IMR-90 (cell line): ENCODE measurements at regions not wholly inside any gene's neighbourhood (a gene's known extent, or its start where the extent isn't known, plus 50 kb on each side); places are given as distances from the start of the nearest gene placed in this dataset.

Experiments used
- ATAC-seq: fragments of 200-7000 bp; cut with Tn5 transposase; 2 replicates; pipeline ENCODE4 v1.9.1; 2020; ENCODE audit warnings: low read depth, mild to moderate bottlenecking, moderate library complexity
- BruUV-seq: library from RNA; stranded (reverse); fragments of 400-500 nt; replicated peaks from 2 replicates; lab custom pipeline; 2021; lab: Mats Ljungman, UMichigan
- CTCF ChIA-PET: fragments of 300-600 bp; formaldehyde crosslinking; extraction: SDS; loops from one replicate; lab custom pipeline; 2021; ENCODE audit warnings: antibody characterized with exemption; lab: Yijun Ruan, JAX
- POLR2A ChIA-PET: fragments of 300-600 bp; sonication (Branson Sonifier 250); formaldehyde crosslinking; loops from one replicate; lab custom pipeline; 2022; ENCODE audit warnings: antibody characterized with exemption; ENCODE audit not compliant: unreplicated experiment; lab: Charles Lee
- DNase-seq: peaks from one replicate; pipeline ENCODE4 v3.0.0; 2013
- H2AFZ ChIP-seq: replicated peaks from 2 replicates; pipeline ENCODE3; 2013; ENCODE audit warnings: low read length, mild to moderate bottlenecking; ENCODE audit not compliant: poor library complexity
- H2AK5ac ChIP-seq: 2 replicates; pipeline ENCODE4 v1.6.1; 2013; ENCODE audit warnings: low read depth, low read length, inconsistent platforms
- H2AK9ac ChIP-seq: replicated peaks from 2 replicates; pipeline ENCODE3; 2013; ENCODE audit warnings: mild to moderate bottlenecking, low read depth, low read length, moderate library complexity; ENCODE audit not compliant: poor library complexity
- H2BK120ac ChIP-seq: 2 replicates; pipeline ENCODE4 v1.6.1; 2013; ENCODE audit warnings: low read depth, low read length, inconsistent platforms
- H2BK15ac ChIP-seq: 3 replicates; pipeline ENCODE4 v1.6.1; 2013; ENCODE audit warnings: low read depth, low read length, inconsistent platforms
- H2BK20ac ChIP-seq: 2 replicates; pipeline ENCODE4 v1.6.1; 2013; ENCODE audit warnings: low read depth, mild to moderate bottlenecking, inconsistent platforms, low read length, moderate library complexity
- H2BK5ac ChIP-seq: 2 replicates; pipeline ENCODE4 v1.6.1; 2013; ENCODE audit warnings: mild to moderate bottlenecking, low read depth, low read length, inconsistent platforms; ENCODE audit not compliant: poor library complexity, severe bottlenecking
- H3K14ac ChIP-seq: replicated peaks from 2 replicates; pipeline ENCODE4 v1.6.1; 2013; ENCODE audit warnings: low read depth, low read length, inconsistent platforms
- H3K18ac ChIP-seq: 2 replicates; pipeline ENCODE4 v1.6.1; 2013; ENCODE audit warnings: low read depth, low read length, control low read depth
- H3K23ac ChIP-seq: 2 replicates; pipeline ENCODE4 v1.6.1; 2013; ENCODE audit warnings: low read depth, low read length, inconsistent platforms
- H3K27ac ChIP-seq: 2 replicates; pipeline ENCODE4 v1.5.1; 2013; ENCODE audit warnings: mild to moderate bottlenecking, control low read depth, low read length; ENCODE audit not compliant: insufficient read depth
- H3K27me3 ChIP-seq: 2 replicates; pipeline ENCODE4 v1.6.1; 2013; ENCODE audit warnings: low read length; ENCODE audit not compliant: control insufficient read depth, insufficient read depth
- H3K36me3 ChIP-seq: 2 replicates; pipeline ENCODE4 v1.6.1; 2013; ENCODE audit warnings: low read length, mixed read lengths; ENCODE audit not compliant: control insufficient read depth, insufficient read depth
- H3K4ac ChIP-seq: 2 replicates; pipeline ENCODE4 v1.6.1; 2013; ENCODE audit warnings: low read depth, low read length, inconsistent platforms
- H3K4me1 ChIP-seq: 2 replicates; pipeline ENCODE4 v1.6.1; 2013; ENCODE audit warnings: low read length, mixed read lengths; ENCODE audit not compliant: control insufficient read depth, insufficient read depth
- H3K4me2 ChIP-seq: 2 replicates; pipeline ENCODE4 v1.6.1; 2013; ENCODE audit warnings: low read depth, mild to moderate bottlenecking, control low read depth, low read length, moderate library complexity
- H3K4me3 ChIP-seq: 2 replicates; pipeline ENCODE4 v1.5.1; 2013; ENCODE audit warnings: low read depth, mild to moderate bottlenecking, control low read depth, low read length, moderate library complexity; ENCODE audit not compliant: insufficient read depth
- H3K56ac ChIP-seq: 2 replicates; pipeline ENCODE4 v1.6.1; 2013; ENCODE audit warnings: low read length, inconsistent platforms; ENCODE audit not compliant: insufficient read depth; ENCODE audit errors: extremely low read depth
- H3K79me1 ChIP-seq, 2 experiments: 2 replicates each; pipeline ENCODE4 v1.6.1; 2013; ENCODE audit warnings: low read length in 2 of 2, inconsistent platforms in 1 of 2, low read depth in 1 of 2
- H3K9ac ChIP-seq: 2 replicates; pipeline ENCODE4 v1.6.1; 2013; ENCODE audit warnings: low read depth, low read length, control low read depth
- H3K9me1 ChIP-seq: 2 replicates; pipeline ENCODE4 v1.6.1; 2013; ENCODE audit warnings: low read length, inconsistent platforms; ENCODE audit not compliant: insufficient read depth
- H3K9me3 ChIP-seq: 2 replicates; pipeline ENCODE4 v1.6.1; 2013; ENCODE audit warnings: low read length; ENCODE audit not compliant: control insufficient read depth, insufficient read depth
- H4K20me1 ChIP-seq: 2 replicates; pipeline ENCODE4 v1.6.1; 2013; ENCODE audit warnings: low read length, inconsistent platforms; ENCODE audit not compliant: insufficient read depth
- H4K5ac ChIP-seq: 2 replicates; pipeline ENCODE4 v1.6.1; 2013; ENCODE audit warnings: mild to moderate bottlenecking, low read depth, low read length, control low read depth
- H4K8ac ChIP-seq, 2 experiments: 2 replicates each; pipeline ENCODE4 v1.6.1; 2013; ENCODE audit warnings: low read depth in 2 of 2, low read length in 2 of 2, control low read depth in 1 of 2, inconsistent platforms in 1 of 2
- H4K91ac ChIP-seq: 2 replicates; pipeline ENCODE4 v1.6.1; 2013; ENCODE audit warnings: low read depth, low read length, inconsistent platforms; ENCODE audit not compliant: insufficient read depth
- BHLHE40 ChIP-seq: fragments of 150-350 bp; IDR thresholded peaks from 2 replicates; pipeline ENCODE4 v1.6.1; 2016; ENCODE audit warnings: mild to moderate bottlenecking, low read depth, low read length
- CEBPB ChIP-seq: IDR thresholded peaks from 2 replicates; pipeline ENCODE4 v1.6.1; 2012; ENCODE audit warnings: low read depth, low read length, improper control_type of control experiment
- CHD1 ChIP-seq: IDR thresholded peaks from 2 replicates; pipeline ENCODE4 v1.6.1; 2012; ENCODE audit warnings: low read depth, low read length, improper control_type of control experiment
- CTCF ChIP-seq: conservative IDR thresholded peaks from 2 replicates; pipeline ENCODE4 v1.5.1; 2012; ENCODE audit warnings: mild to moderate bottlenecking, low read depth, low read length, improper control_type of control experiment
- ELK1 ChIP-seq: fragments of 150-350 bp; IDR thresholded peaks from 2 replicates; pipeline ENCODE4 v1.6.1; 2016; ENCODE audit warnings: low read depth, mild to moderate bottlenecking, low read length, moderate library complexity, borderline replicate concordance
- FOS ChIP-seq: fragments of 150-350 bp; IDR thresholded peaks from 2 replicates; pipeline ENCODE4 v1.6.1; 2016; ENCODE audit warnings: low read depth, low read length
- MAFK ChIP-seq: IDR thresholded peaks from 2 replicates; pipeline ENCODE4 v1.6.1; 2012; ENCODE audit warnings: low read depth, low read length, improper control_type of control experiment
- MAZ ChIP-seq: IDR thresholded peaks from 2 replicates; pipeline ENCODE4 v1.6.1; 2012; ENCODE audit warnings: low read depth, mild to moderate bottlenecking, low read length, improper control_type of control experiment, moderate library complexity, borderline replicate concordance
- MXI1 ChIP-seq: IDR thresholded peaks from 2 replicates; pipeline ENCODE4 v1.6.1; 2012; ENCODE audit warnings: low read depth, mild to moderate bottlenecking, low read length, moderate library complexity, borderline replicate concordance
- NFE2L2 ChIP-seq: fragments of 150-350 bp; IDR thresholded peaks from 2 replicates; pipeline ENCODE4 v1.6.1; 2016; ENCODE audit warnings: low read depth, mild to moderate bottlenecking, low read length
- POLR2A ChIP-seq: IDR thresholded peaks from 2 replicates; pipeline ENCODE4 v1.6.1; 2012; ENCODE audit warnings: mild to moderate bottlenecking, low read depth, low read length
- RAD21 ChIP-seq: IDR thresholded peaks from 2 replicates; pipeline ENCODE4 v1.6.1; 2012; ENCODE audit warnings: low read length, improper control_type of control experiment
- RCOR1 ChIP-seq: IDR thresholded peaks from 2 replicates; pipeline ENCODE4 v1.6.1; 2012; ENCODE audit warnings: mild to moderate bottlenecking, low read length, improper control_type of control experiment; ENCODE audit not compliant: insufficient replicate concordance
- RFX5 ChIP-seq: IDR thresholded peaks from 2 replicates; pipeline ENCODE4 v1.8.0; 2012; ENCODE audit warnings: low read depth, mild to moderate bottlenecking, low read length, moderate library complexity
- SMC3 ChIP-seq: fragments of 150-350 bp; IDR thresholded peaks from 2 replicates; pipeline ENCODE4 v1.6.1; 2016; ENCODE audit warnings: low read depth, mild to moderate bottlenecking, antibody characterized with exemption, low read length, moderate library complexity
- USF2 ChIP-seq: fragments of 150-350 bp; IDR thresholded peaks from 2 replicates; pipeline ENCODE4 v1.6.1; 2017; ENCODE audit warnings: mild to moderate bottlenecking, antibody characterized with exemption, low read length, low read depth
- dilution Hi-C: fragments of 300-500 bp; cut with HindIII; formaldehyde crosslinking; loops from one replicate; pipeline ENCODE4 v1.14.3; 2018; ENCODE audit warnings: low sequenced_read_pairs; ENCODE audit not compliant: unreplicated experiment
- in situ Hi-C: fragments of 300-500 bp; cut with MboI; formaldehyde crosslinking; loops from 3 replicates; pipeline ENCODE4 v1.14.3; 2019; ENCODE audit warnings: low sequenced_read_pairs, inconsistent platforms, mixed read lengths
- intact Hi-C: fragments of 100-400 bp; cut with micrococcal nuclease; formaldehyde crosslinking; loops from 2 replicates; pipeline ENCODE4 v1.10.0; 2022

GRCh38 chr18:68564351-68564750 is 150.6 kb downstream of the TMX3 start:
- intact Hi-C loops (no loop called here), in situ Hi-C loops (no loop called here), dilution Hi-C loops (no loop called here)
- H3K56ac ChIP-seq, result no peak overlapping the region
- no peak overlapping the region for H2BK5ac ChIP-seq
- no peak overlapping the region for H2BK120ac ChIP-seq
- H3K36me3 ChIP-seq, result no peaks in the 10 kb centered on the region
- H3K14ac ChIP-seq, result no peak overlapping the region
- H2AK5ac ChIP-seq, result no peak overlapping the region
- H2BK20ac ChIP-seq, result no peak overlapping the region
- H4K8ac ChIP-seq, result no peak overlapping the region
- H3K9ac ChIP-seq, result no peak overlapping the region
- H2AFZ ChIP-seq, result no peak overlapping the region
- ATAC-seq (no peak), DNase-seq (no peak)
- no peak overlapping the region for H3K4me3 ChIP-seq
- no peak overlapping the region for H3K18ac ChIP-seq
- H4K91ac ChIP-seq, result no peak overlapping the region
- BruUV-seq, result no TSS peak
- ChIA-PET CTCF (interaction anchor here (0.6 kb wide), 1 partner anchor 69 kb away, joined by 3 read pairs; no protein-coding TSS in a partner anchor), POLR2A (no interaction called here)
- no peak overlapping the region for H3K27ac ChIP-seq
- no peak overlapping the region for H2AK9ac ChIP-seq
- no peaks in the 10 kb centered on the region for H3K27me3 ChIP-seq
- H4K5ac ChIP-seq, result no peak overlapping the region
- H3K4me1 ChIP-seq, result no peaks in the 10 kb centered on the region
- H3K4ac ChIP-seq, result no peak overlapping the region
- TF ChIP-seq MXI1 (no peak), RAD21 (no peak), CTCF (no peak), POLR2A (no peak), NFE2L2 (no peak), MAZ (no peak), FOS (no peak), RFX5 (no peak), USF2 (no peak), RCOR1 (no peak), BHLHE40 (no peak), ELK1 (no peak), CEBPB (no peak), MAFK (no peak), CHD1 (no peak), SMC3 (no peak)
- no peak overlapping the region; the same call in 2 of the 3 replicates for H2BK15ac ChIP-seq
- no peaks in the 10 kb centered on the region for H4K20me1 ChIP-seq
- no peaks in the 10 kb centered on the region for H3K79me1 ChIP-seq
- H3K4me2 ChIP-seq, result no peak overlapping the region
- no peaks in the 10 kb centered on the region for H3K9me3 ChIP-seq
- no peaks in the 10 kb centered on the region for H3K9me1 ChIP-seq
- H3K23ac ChIP-seq, result no peak overlapping the region
